OCI-LY1 (cell line): ENCODE measurements at regions not wholly inside any gene's neighbourhood (a gene's known extent, or its start where the extent isn't known, plus 50 kb on each side); places are given as distances from the start of the nearest gene placed in this dataset.

Experiments
- H2AFZ ChIP-seq: fragments of 200-600 bp; sonication (generic), shearing (Covaris generic); 2 replicates; pipeline ENCODE4 v1.6.0; 2014; ENCODE audit warnings: antibody characterized with exemption, mild to moderate bottlenecking, low read length
- H3F3A ChIP-seq: fragments of 200-600 bp; sonication (generic), shearing (Covaris generic); 2 replicates; pipeline ENCODE4 v1.6.0; 2014; ENCODE audit warnings: mild to moderate bottlenecking, antibody characterized with exemption, low read length, moderate library complexity; ENCODE audit not compliant: insufficient read depth
- H3K27ac ChIP-seq: fragments of 200-600 bp; sonication (generic); 2 replicates; pipeline ENCODE4 v1.5.1; 2014; ENCODE audit warnings: low read length, mixed run types, mild to moderate bottlenecking, low read depth; ENCODE audit not compliant: poor library complexity, severe bottlenecking
- H3K27me3 ChIP-seq: fragments of 200-600 bp; sonication (generic); 2 replicates; pipeline ENCODE4 v1.6.0; 2014; ENCODE audit warnings: antibody characterized with exemption, mild to moderate bottlenecking, low read length, moderate library complexity; ENCODE audit not compliant: insufficient read depth
- H3K36me3 ChIP-seq: fragments of 200-600 bp; sonication (generic); 2 replicates; pipeline ENCODE4 v1.6.1; 2014; ENCODE audit warnings: mild to moderate bottlenecking, antibody characterized with exemption, low read length, moderate library complexity, mixed read lengths; ENCODE audit not compliant: insufficient read depth
- H3K4me1 ChIP-seq: fragments of 200-600 bp; sonication (generic); 2 replicates; pipeline ENCODE4 v1.5.1; 2014; ENCODE audit warnings: mild to moderate bottlenecking, low read length, moderate library complexity; ENCODE audit not compliant: insufficient read depth, severe bottlenecking
- H3K4me2 ChIP-seq: fragments of 200-600 bp; sonication (generic), shearing (Covaris generic); 2 replicates; pipeline ENCODE4 v1.6.1; 2014; ENCODE audit warnings: low read length
- H3K4me3 ChIP-seq: fragments of 200-600 bp; sonication (generic); 2 replicates; pipeline ENCODE4 v1.5.1; 2014; ENCODE audit warnings: low read length, low read depth, mild to moderate bottlenecking, mixed read lengths; ENCODE audit not compliant: poor library complexity, severe bottlenecking
- H3K79me2 ChIP-seq: fragments of 200-600 bp; shearing (Covaris generic); 2 replicates; pipeline ENCODE4 v1.6.1; 2016; ENCODE audit warnings: mixed run types, low read length, mixed read lengths; ENCODE audit not compliant: insufficient read depth
- H3K9ac ChIP-seq: fragments of 200-600 bp; sonication (generic), shearing (Covaris generic); 2 replicates; pipeline ENCODE4 v1.6.1; 2014; ENCODE audit warnings: mild to moderate bottlenecking, low read length, mixed read lengths
- H3K9me2 ChIP-seq: fragments of 200-600 bp; sonication (generic), shearing (Covaris generic); 2 replicates; pipeline ENCODE4 v1.6.1; 2014; ENCODE audit warnings: low read depth, mild to moderate bottlenecking, low read length, mixed read lengths
- H3K9me3 ChIP-seq: fragments of 200-600 bp; shearing (Covaris generic); 2 replicates; pipeline ENCODE4 v1.6.1; 2014; ENCODE audit warnings: low read length, mixed read lengths
- H4K20me1 ChIP-seq: fragments of 200-600 bp; sonication (generic), shearing (Covaris generic); 2 replicates; pipeline ENCODE4 v1.6.0; 2016; ENCODE audit warnings: mild to moderate bottlenecking, low read length; ENCODE audit not compliant: insufficient read depth
- EZH2 ChIP-seq: fragments of 200-600 bp; sonication (generic), shearing (Covaris generic); IDR thresholded peaks from 2 replicates; pipeline ENCODE4 v1.8.0; 2017; ENCODE audit warnings: borderline replicate concordance, mixed run types, mild to moderate bottlenecking, antibody characterized with exemption, low read length, moderate library complexity, mixed read lengths
- TF ChIP-seq, protein P1 (sequence below): fragments of 200-600 bp; sonication (generic), shearing (Covaris generic); IDR thresholded peaks from 2 replicates; pipeline ENCODE4 v1.5.1; 2017; ENCODE audit warnings: mild to moderate bottlenecking, antibody characterized with exemption, low read length, moderate library complexity, mixed read lengths

DNA sequence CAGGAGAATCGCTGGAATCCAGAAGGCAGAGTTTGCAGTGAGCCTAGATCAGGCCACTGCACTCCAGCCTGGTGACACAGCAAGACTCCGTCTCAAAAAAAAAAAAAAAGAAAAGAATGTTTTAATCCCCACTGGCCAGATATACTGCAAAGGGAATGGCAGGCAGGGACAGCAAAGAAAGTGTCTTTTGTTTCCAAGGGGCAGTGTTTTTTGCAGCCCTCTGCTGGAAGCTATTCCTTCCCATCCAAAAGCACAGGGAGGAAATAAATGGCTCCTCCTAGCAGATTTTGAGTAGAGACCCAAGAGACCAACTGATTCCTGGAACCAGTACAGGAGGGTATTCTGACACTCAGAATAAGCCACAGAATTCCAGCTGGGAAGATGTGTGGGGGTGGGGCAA is 112.5 kb upstream of the STMND1 start:
- no peaks in the 10 kb centered on the region for H3K4me1 ChIP-seq
- H3K9ac ChIP-seq = no peak overlapping the region
- no peaks in the 10 kb centered on the region for H3K36me3 ChIP-seq
- H3K27ac ChIP-seq = no peak overlapping the region
- H3K4me3 ChIP-seq = no peak overlapping the region
- H3K27me3 ChIP-seq = no peaks in the 10 kb centered on the region
- no peak overlapping the region for H3K4me2 ChIP-seq
- H4K20me1 ChIP-seq = no peaks in the 10 kb centered on the region
- no peaks in the 10 kb centered on the region for H3K9me2 ChIP-seq
- H3K79me2 ChIP-seq = no peaks in the 10 kb centered on the region
- H3K9me3 ChIP-seq = no peaks in the 10 kb centered on the region
- no peaks in the 10 kb centered on the region for H3F3A ChIP-seq
- TF ChIP-seq EZH2 = no peak
- no peak overlapping the region for H2AFZ ChIP-seq

DNA sequence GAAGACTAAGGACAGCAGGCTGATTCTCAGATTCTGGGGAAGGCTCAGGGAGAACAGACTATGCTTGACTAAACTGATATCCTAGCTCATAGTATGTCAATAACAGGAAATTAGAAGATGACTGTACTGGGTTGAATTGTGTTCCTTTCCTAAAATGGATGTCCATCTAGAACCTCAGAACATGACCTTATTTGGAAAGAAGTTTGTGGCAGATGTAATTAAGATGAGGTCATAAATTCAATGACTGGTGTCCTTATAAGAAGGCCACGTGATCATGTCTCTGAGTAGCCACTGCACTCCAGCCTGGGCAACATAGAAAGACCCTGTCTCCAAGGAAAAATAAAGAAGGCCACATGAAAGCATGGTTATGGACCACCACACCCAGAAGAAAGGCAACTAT is 113.9 kb upstream of the STMND1 start:
- Histone ChIP-seq H3K79me2 (no peaks in the 10 kb centered on the region), H3K36me3 (no peaks in the 10 kb centered on the region), H2AFZ (no peak overlapping the region), H3K4me3 (no peak overlapping the region), H3K27ac (no peak overlapping the region), H3K9ac (no peak overlapping the region), H3F3A (no peaks in the 10 kb centered on the region), H3K9me3 (no peaks in the 10 kb centered on the region), H4K20me1 (no peaks in the 10 kb centered on the region), H3K9me2 (no peaks in the 10 kb centered on the region), H3K4me1 (no peaks in the 10 kb centered on the region), H3K27me3 (no peaks in the 10 kb centered on the region), H3K4me2 (no peak overlapping the region)
- no peak for TF ChIP-seq EZH2
- TF ChIP-seq, protein P1, sequence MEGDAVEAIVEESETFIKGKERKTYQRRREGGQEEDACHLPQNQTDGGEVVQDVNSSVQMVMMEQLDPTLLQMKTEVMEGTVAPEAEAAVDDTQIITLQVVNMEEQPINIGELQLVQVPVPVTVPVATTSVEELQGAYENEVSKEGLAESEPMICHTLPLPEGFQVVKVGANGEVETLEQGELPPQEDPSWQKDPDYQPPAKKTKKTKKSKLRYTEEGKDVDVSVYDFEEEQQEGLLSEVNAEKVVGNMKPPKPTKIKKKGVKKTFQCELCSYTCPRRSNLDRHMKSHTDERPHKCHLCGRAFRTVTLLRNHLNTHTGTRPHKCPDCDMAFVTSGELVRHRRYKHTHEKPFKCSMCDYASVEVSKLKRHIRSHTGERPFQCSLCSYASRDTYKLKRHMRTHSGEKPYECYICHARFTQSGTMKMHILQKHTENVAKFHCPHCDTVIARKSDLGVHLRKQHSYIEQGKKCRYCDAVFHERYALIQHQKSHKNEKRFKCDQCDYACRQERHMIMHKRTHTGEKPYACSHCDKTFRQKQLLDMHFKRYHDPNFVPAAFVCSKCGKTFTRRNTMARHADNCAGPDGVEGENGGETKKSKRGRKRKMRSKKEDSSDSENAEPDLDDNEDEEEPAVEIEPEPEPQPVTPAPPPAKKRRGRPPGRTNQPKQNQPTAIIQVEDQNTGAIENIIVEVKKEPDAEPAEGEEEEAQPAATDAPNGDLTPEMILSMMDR = no peak

DNA sequence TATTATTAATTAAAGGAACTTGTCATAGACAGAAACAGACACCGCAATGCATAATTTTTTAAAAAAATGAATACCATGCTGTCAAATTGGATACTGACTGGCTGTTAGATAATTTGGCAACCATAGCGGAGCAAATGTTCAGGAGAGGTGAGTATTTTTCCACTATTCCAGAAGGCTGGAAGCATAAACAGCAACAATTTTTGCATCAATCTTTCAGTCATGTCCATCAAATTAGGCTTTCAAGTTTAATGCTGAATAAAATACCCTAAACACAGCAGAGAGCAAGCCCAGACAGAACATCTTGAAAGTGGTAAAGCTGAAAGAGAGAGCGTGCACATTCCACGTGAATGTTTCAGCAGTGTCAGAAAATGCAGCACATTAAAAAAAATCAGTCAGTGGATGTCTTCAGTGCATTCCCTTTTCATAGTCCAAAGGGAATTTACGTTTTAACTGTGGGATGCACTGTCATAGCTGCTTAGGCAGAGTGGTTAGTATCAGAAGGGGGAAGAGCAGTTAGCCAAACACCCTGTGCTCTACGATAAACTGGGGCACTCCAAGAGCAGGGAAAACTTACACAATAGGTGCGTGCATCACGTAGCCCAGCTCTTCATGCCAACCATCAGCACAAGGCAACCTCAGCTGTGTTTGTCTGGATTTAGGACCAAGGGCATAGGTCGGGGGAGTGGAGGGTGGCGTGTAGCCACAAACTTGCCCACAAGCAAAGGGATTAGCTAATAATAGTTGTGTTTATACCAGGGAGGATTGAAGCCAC is 116.2 kb upstream of the STMND1 start:
- H3K79me2 ChIP-seq = no peaks in the 10 kb centered on the region
- no peaks in the 10 kb centered on the region for H3F3A ChIP-seq
- H3K27me3 ChIP-seq = no peaks in the 10 kb centered on the region
- no peaks in the 10 kb centered on the region for H3K36me3 ChIP-seq
- no peak overlapping the region for H3K4me2 ChIP-seq
- H3K9me3 ChIP-seq = no peaks in the 10 kb centered on the region
- no peak overlapping the region for H3K27ac ChIP-seq
- no peak overlapping the region for H3K9ac ChIP-seq
- no peak overlapping the region for H2AFZ ChIP-seq
- H3K4me1 ChIP-seq = no peaks in the 10 kb centered on the region
- TF ChIP-seq EZH2 = no peak
- TF ChIP-seq, protein P1 = no peak
- no peak overlapping the region for H3K4me3 ChIP-seq
- H4K20me1 ChIP-seq = no peaks in the 10 kb centered on the region
- H3K9me2 ChIP-seq = no peaks in the 10 kb centered on the region

DNA sequence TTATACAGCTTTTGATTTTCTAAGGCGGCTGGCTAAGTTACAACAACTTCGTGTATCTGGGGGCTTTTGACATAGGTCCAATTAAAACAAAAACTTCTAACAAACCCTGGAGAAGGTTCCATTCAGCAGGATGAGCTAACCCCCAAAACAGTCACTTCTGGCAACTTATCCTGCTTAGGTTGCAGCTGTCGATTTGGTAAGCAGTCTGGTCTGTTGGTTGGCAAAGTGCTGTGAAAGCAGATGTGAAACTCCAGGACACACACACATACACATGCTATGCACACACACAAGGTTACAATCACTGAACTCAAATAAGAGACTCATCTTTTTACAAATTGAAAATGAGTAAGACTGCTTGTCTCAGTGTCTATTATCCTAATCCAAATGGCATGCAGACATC is 119.0 kb upstream of the STMND1 start:
- Histone ChIP-seq H3K9me3 (no peaks in the 10 kb centered on the region), H3K27ac (no peak overlapping the region), H3K9me2 (no peaks in the 10 kb centered on the region), H3F3A (no peaks in the 10 kb centered on the region), H3K36me3 (no peaks in the 10 kb centered on the region), H3K4me3 (no peak overlapping the region), H3K27me3 (no peaks in the 10 kb centered on the region), H3K4me1 (no peaks in the 10 kb centered on the region), H3K9ac (no peak overlapping the region), H2AFZ (no peak overlapping the region), H3K79me2 (no peaks in the 10 kb centered on the region), H4K20me1 (no peaks in the 10 kb centered on the region), H3K4me2 (no peak overlapping the region)
- TF ChIP-seq, protein P1 = no peak
- TF ChIP-seq EZH2 = no peak
